GM23248 (cell line): ENCODE measurements at regions not wholly inside any gene's neighbourhood (a gene's known extent, or its start where the extent isn't known, plus 50 kb on each side); places are given as distances from the start of the nearest gene placed in this dataset.

Experiments used
- EZH2 ChIP-seq: fragments of 200-600 bp; sonication (generic); IDR thresholded peaks from 2 replicates; pipeline ENCODE4 v1.6.1; 2018; ENCODE audit warnings: antibody characterized with exemption, mild to moderate bottlenecking; ENCODE audit not compliant: insufficient read depth, poor library complexity, severe bottlenecking
- EZH2phosphoT487 ChIP-seq: fragments of 200-600 bp; sonication (generic); IDR thresholded peaks from 2 replicates; pipeline ENCODE4 v1.6.1; 2018; ENCODE audit warnings: antibody characterized with exemption, moderate library complexity, mild to moderate bottlenecking, low read depth; ENCODE audit not compliant: insufficient read depth

- TF ChIP-seq EZH2 (no peak), EZH2phosphoT487 (no peak)
Observed at GRCh38 chr11:21806508-21806907, 386.4 kb upstream of the ANO5 start.
